ENCODE measurements at regions not wholly inside any gene's neighbourhood (a gene's known extent, or its start where the extent isn't known, plus 50 kb on each side); places are given as distances from the start of the nearest gene placed in this dataset.

GRCh38 chr4:58760100-58760499 lies 1649.9 kb upstream of the IGFBP7 start:
- Histone ChIP-seq H3K79me2 (ENCODE audit: control insufficient read depth, insufficient read depth, low read length) (no peaks in the 10 kb centered on the region), H3K9ac (replicated peaks; ENCODE audit: extremely low read depth, insufficient read depth, low read length) (no peak overlapping the region), H3K36me3 (ENCODE audit: control insufficient read depth in 2 of 2, extremely low read depth in 1 of 2, insufficient read depth in 2 of 2, low read length in 2 of 2) (no peaks in the 10 kb centered on the region), H3K27ac (ENCODE audit: insufficient read depth, low read depth, low read length) (no peak overlapping the region), H3K9me3 (replicated peaks; ENCODE audit: control insufficient read depth, insufficient read depth, low read length) (no peaks in the 10 kb centered on the region), H3K9me1 (replicated peaks; ENCODE audit: control insufficient read depth, extremely low read depth, insufficient read depth, low read length) (no peaks in the 10 kb centered on the region), H2AFZ (ENCODE audit: low read depth, low read length) (no peak overlapping the region), H3K4me1 (ENCODE audit: control insufficient read depth, extremely low read depth, insufficient read depth, low read length) (no peaks in the 10 kb centered on the region), H3K27me3 (ENCODE audit: control insufficient read depth in 2 of 2, insufficient read depth in 2 of 2, low read length in 2 of 2) (no peaks in the 10 kb centered on the region), H3K4me3 (replicated peaks in 1 of 3; ENCODE audit: insufficient read depth in 1 of 3, low read depth in 1 of 3, low read length in 3 of 3) (no peak overlapping the region), H3K4me2 (ENCODE audit: insufficient read depth, low read length) (no peak overlapping the region), H4K20me1 (replicated peaks; ENCODE audit: control insufficient read depth, extremely low read depth, insufficient read depth, low read length) (no peaks in the 10 kb centered on the region)
- ChIA-PET CTCF (no interaction called here), POLR2A (no interaction called here)
- no TSS peak for BruUV-seq (replicated peaks)
- TF ChIP-seq GATA2 (IDR thresholded peaks at IDR 0.05; ENCODE audit: insufficient read depth, insufficient read length, low read depth, low read length) = no peak
- TF ChIP-seq POLR2AphosphoS5 (IDR thresholded peaks at IDR 0.05; ENCODE audit: insufficient read depth, low read depth, low read length) = no peak
- no peak for TF ChIP-seq POLR2A (IDR thresholded peaks at IDR 0.05; ENCODE audit: low read depth, low read length)
- TF ChIP-seq JUN (IDR thresholded peaks at IDR 0.05; ENCODE audit: borderline replicate concordance, insufficient read depth, insufficient read length, low read depth) = no peak
- TF ChIP-seq FOS (IDR thresholded peaks at IDR 0.05; ENCODE audit: borderline replicate concordance, insufficient read depth, low read length) = no peak
- TF ChIP-seq EZH2 (IDR thresholded peaks at IDR 0.05; ENCODE audit: borderline replicate concordance, low read depth, low read length, severe bottlenecking) = no peak
- no peak for TF ChIP-seq CTCF (IDR thresholded peaks at IDR 0.05; ENCODE audit: extremely low read depth in 1 of 2, insufficient read depth in 1 of 2, low read depth in 1 of 2, low read length in 2 of 2)
- no peak for TF ChIP-seq MAX (IDR thresholded peaks at IDR 0.05; ENCODE audit: insufficient read depth, insufficient read length)
- DNase-seq (ENCODE audit: low read depth, low spot score) = no peak
- dilution Hi-C loops (cut with MboI; ENCODE audit: extremely low pct_ligation_motif_present, low sequenced_read_pairs) (no loop called here), intact Hi-C loops (cut with micrococcal nuclease) (no loop called here)
- FAIRE-seq = no peak

Data from endothelial cell of umbilical vein (primary cell).